ENCODE measurements at regions not wholly inside any gene's neighbourhood (a gene's known extent, or its start where the extent isn't known, plus 50 kb on each side); places are given as distances from the start of the nearest gene placed in this dataset.

DNA sequence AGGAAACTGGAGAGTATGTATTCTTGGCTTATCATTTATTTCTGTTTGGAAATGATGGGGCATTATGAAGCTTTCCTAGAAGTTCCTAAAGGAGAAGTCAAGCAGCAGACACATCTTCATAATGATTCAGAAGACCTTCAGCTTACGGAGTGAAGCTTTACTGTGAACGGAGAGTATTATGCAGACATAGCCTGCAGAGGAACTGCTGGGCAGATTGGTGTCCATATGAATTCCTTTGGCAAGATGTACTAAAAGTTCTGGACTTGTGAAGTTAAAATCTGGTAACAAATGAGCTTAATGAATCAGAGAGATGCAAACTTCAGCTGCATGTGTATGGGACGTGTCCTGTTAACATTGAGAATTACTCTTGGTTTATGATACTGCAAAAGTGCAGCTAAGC lies 60.1 kb downstream of the NABP1 start:
- FAIRE-seq = no peak
- Histone ChIP-seq H3K4me1 (no peaks in the 10 kb centered on the region), H3K4me3 (no peak overlapping the region), H3K36me3 (no peaks in the 10 kb centered on the region), H3K27me3 (no peaks in the 10 kb centered on the region), H3K27ac (no peak overlapping the region), H3K9me3 (no peaks in the 10 kb centered on the region)
- no peak for DNase-seq
- intact Hi-C loops (cut with DNase I) = no loop called here
- no peak for ATAC-seq
- WGBS, 2 donors = 84 to 85% methylated on average over 3 of the region's 3 CpGs
- TF ChIP-seq, protein P1, sequence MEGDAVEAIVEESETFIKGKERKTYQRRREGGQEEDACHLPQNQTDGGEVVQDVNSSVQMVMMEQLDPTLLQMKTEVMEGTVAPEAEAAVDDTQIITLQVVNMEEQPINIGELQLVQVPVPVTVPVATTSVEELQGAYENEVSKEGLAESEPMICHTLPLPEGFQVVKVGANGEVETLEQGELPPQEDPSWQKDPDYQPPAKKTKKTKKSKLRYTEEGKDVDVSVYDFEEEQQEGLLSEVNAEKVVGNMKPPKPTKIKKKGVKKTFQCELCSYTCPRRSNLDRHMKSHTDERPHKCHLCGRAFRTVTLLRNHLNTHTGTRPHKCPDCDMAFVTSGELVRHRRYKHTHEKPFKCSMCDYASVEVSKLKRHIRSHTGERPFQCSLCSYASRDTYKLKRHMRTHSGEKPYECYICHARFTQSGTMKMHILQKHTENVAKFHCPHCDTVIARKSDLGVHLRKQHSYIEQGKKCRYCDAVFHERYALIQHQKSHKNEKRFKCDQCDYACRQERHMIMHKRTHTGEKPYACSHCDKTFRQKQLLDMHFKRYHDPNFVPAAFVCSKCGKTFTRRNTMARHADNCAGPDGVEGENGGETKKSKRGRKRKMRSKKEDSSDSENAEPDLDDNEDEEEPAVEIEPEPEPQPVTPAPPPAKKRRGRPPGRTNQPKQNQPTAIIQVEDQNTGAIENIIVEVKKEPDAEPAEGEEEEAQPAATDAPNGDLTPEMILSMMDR (IDR thresholded peaks at IDR 0.05) = no peak

DNA sequence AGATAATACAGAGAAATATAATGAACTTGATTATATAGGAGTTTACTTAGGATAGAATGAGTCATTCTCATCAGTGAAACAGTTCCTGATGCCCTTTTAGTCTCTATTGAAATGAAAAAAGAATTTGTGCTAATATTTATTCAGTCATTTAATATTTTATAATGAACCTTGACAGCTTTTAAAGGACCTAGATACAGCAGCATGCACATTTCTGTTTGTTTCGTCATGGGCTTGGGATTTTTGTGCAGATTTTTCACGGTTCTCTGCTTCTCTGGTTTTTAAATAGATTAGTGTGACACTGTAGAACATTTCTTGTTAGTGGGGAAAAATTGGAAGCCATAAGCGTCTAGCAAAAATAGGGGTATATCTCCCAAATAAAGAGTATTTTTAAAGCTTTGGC lies 60.7 kb downstream of the NABP1 start:
- TF ChIP-seq, protein P1 (IDR thresholded peaks at IDR 0.05) = no peak
- H3K4me1 ChIP-seq = no peaks in the 10 kb centered on the region
- FAIRE-seq (no peak), ATAC-seq (peak in 1 of 4 donors; percentile 20), DNase-seq (no peak)
- H3K4me3 ChIP-seq = no peak overlapping the region
- H3K27me3 ChIP-seq = no peaks in the 10 kb centered on the region
- WGBS, 2 donors = 61 to 64% methylated on average over 3 of the region's 3 CpGs
- no peak overlapping the region for H3K27ac ChIP-seq
- H3K9me3 ChIP-seq = no peaks in the 10 kb centered on the region
- intact Hi-C loops (cut with DNase I) = no loop called here
- no peaks in the 10 kb centered on the region for H3K36me3 ChIP-seq

DNA sequence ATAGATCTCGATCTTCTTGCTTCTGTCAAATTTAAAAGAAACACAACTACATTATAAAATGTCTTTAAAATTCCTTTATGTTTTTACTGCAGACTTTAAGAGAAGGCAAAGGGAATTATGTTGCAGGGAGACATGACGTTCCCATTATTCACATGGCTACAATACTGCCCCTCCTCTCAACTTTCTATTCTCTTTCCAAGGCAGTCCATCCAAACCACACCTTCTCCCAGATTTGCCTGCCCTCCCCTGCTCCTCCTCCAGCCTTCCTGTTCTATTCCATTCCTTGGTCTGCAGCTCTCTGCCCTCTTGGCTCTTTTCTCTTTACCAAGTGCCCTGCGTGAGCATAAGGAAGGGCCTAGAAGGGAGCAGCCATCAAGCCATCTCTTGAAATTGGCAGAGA lies 61.3 kb downstream of the NABP1 start:
- H3K4me1 ChIP-seq = no peaks in the 10 kb centered on the region
- H3K9me3 ChIP-seq = no peaks in the 10 kb centered on the region
- TF ChIP-seq, protein P1 (IDR thresholded peaks at IDR 0.05) = no peak
- H3K4me3 ChIP-seq = no peak overlapping the region
- H3K36me3 ChIP-seq = no peaks in the 10 kb centered on the region
- no peak overlapping the region for H3K27ac ChIP-seq
- no peak for ATAC-seq
- 75 to 80% methylated on average over 3 of the region's 3 CpGs for WGBS, 2 donors
- no peak for FAIRE-seq
- DNase-seq = no peak
- intact Hi-C loops (cut with DNase I) = no loop called here
- no peaks in the 10 kb centered on the region for H3K27me3 ChIP-seq

DNA sequence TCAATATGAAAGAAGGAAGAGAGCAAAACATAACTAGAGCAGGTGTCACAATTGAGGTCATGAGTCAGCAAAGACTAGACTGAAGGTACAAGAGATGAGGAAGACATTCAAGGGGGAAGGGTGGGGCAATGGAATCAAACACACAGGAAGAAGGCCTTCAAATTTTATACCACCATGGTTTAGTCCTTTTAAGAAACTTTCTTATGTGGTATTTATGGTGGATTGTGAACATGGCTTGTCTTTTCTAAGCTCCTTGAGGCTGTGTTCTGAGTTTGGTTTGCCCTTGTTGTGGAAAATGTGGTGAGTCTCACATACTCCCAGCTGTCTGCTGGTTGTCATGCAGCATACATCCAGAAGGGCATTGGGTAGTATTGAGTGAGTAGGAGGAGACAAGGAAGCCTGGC lies 62.1 kb downstream of the NABP1 start:
- Histone ChIP-seq H3K4me3 (no peak overlapping the region), H3K4me1 (no peaks in the 10 kb centered on the region), H3K36me3 (no peaks in the 10 kb centered on the region), H3K27ac (no peak overlapping the region), H3K27me3 (no peaks in the 10 kb centered on the region), H3K9me3 (no peaks in the 10 kb centered on the region)
- no peak for ATAC-seq
- TF ChIP-seq, protein P1 (IDR thresholded peaks at IDR 0.05) = no peak
- intact Hi-C loops (cut with DNase I) = no loop called here
- FAIRE-seq = no peak
- no peak for DNase-seq

DNA sequence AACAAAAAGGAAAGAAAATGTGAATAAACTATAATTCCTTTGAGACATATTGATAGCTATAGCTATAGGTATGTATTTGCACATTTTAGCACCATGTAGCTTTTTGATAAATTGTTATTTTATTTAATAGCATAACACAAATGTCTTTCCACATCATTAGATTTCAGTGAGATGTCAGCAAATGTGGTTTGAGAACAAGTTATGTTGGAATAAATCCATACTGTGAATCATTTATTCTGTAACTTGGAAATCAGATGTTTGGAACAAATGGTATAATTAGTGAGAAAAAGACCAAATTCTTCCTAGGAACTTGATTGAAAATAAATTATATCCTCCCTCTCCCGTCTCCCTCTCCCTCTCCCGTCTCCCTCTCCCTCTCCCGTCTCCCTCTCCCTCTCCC lies 62.8 kb downstream of the NABP1 start:
- H3K4me3 ChIP-seq = no peak overlapping the region
- 83 to 85% methylated on average over 2 to 3 of the region's 3 CpGs for WGBS, 2 donors
- H3K27me3 ChIP-seq = no peaks in the 10 kb centered on the region
- intact Hi-C loops (cut with DNase I) = no loop called here
- FAIRE-seq (no peak), ATAC-seq (no peak), DNase-seq (no peak)
- TF ChIP-seq, protein P1 (IDR thresholded peaks at IDR 0.05) = no peak
- no peak overlapping the region for H3K27ac ChIP-seq
- H3K9me3 ChIP-seq = no peaks in the 10 kb centered on the region
- no peaks in the 10 kb centered on the region for H3K36me3 ChIP-seq
- H3K4me1 ChIP-seq = no peaks in the 10 kb centered on the region
